HG03520 (cell line): ENCODE measurements at regions not wholly inside any gene's neighbourhood (a gene's known extent, or its start where the extent isn't known, plus 50 kb on each side); places are given as distances from the start of the nearest gene placed in this dataset.
"Not testable (repeated sequence)": the region's sequence is repeated elsewhere in the genome, so short reads cannot be mapped to it uniquely, and the experiment has no call there.

Source experiments
- ATAC-seq: cut with Tn5 transposase; IDR thresholded peaks from one replicate; pipeline ENCODE4 v1.9.1; 2021; ENCODE audit warnings: mild to moderate bottlenecking, moderate library complexity; ENCODE audit not compliant: unreplicated experiment

DNA sequence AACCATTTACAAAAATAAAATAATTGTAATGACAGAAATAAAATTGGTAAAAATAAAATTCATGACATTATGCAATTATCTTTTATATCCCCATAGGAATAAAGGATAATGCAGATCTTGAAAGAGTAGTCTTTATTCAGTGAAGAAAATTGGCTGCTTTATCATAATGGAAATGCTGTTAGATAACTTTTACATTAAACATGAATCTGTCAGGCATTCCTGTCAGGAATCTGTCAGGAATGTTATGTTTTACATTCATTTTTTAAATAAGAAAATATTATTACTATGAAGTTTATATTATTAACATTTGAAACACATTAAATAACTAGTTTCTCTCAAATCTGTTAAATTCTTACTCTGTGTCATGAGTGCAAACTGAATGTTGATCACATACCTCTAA is 1024.7 kb upstream of the TMEFF2 start:
- no peak for ATAC-seq

DNA sequence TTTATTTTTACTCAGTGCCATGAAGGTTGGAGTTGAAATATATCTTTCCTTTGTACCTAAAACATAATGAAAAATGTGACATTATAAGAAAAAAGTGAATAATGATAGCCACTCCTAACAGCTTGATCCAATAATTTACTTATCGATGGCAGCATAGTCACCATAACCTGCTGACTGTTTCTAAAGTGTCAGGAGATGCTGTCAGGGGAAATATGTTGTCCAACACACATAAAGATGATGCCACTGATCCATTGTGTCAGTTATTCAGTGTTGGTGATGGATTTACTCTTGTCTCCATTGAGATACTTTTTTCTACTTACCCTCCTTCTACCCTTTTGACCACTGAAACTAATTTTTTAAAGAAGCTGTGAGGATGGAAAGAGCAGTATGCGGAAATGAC is 1006.9 kb upstream of the TMEFF2 start:
- no peak for ATAC-seq

DNA sequence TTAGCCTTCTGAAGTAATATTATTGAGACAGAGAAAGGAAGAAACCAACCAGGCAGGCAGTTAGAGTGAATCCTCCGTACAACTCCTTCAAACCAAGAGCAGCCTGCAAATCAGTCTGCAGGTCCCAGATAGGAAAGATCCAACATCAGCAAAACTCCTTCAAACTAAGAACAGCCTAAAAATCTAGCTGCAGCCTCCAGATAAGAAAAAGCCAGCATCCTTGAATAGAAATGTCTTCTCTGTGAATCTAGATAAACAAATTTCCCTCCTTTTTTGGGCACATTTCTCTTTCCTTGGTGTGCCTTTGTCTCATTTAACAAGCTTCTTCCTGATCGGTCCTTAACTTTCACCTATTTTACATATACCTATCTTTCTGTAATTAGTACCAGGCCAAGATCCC is 1004.6 kb upstream of the TMEFF2 start:
- no peak for ATAC-seq

DNA sequence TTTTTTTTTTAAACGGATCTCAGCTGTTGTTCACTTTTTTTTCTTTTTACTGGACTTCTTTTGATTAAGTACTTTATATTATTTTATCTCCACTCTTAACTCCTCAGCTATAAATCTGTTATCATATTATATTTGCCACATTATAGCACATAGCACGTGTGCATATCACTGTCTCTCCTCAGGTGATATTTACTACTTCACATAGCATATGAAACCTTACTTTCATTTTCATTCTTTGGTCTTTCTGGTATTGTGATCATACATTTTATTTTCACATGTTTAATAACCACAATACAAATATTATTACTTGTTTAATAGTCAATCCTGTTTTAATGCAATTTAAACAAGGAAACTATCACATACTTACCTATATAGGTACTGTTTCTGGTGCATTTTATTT is 993.1 kb upstream of the TMEFF2 start:
- peak; percentile 67 for ATAC-seq

DNA sequence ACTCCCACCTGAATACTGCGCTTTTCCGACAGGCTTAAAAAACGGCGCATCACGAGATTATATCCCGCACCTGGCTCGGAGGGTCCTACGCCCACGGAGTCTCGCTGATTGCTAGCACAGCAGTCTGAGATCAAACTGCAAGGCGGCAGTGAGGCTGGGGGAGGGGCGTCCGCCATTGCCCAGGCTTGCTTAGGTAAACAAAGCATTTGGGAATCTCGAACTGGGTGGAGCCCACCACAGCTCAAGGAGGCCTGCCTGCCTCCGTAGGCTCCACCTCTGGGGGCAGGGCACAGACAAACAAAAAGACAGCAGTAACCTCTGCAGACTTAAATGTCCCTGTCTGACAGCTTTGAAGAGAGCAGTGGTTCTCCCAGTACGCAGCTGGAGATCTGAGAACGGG is 976.2 kb upstream of the TMEFF2 start:
- ATAC-seq, result not testable (repeated sequence)

DNA sequence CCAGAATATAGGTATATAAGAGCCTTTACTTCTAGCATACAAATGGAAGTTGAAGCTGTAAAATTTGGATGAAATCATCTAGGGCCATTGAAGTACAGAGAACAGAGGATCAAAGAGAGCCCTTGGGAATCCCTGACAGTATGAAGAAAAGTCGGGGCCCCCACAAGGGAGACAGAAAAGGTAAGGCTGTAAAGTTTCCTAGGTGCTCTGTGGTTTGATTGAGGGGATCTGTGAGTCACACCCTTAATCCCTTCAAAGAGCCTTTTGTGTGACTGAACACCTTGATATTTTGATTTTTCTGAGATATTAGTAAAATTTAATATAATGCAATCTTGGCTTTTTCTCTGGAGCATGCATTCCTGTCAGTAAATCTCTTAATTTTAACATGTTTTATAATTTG is 961.7 kb upstream of the TMEFF2 start:
- ATAC-seq, result no peak

DNA sequence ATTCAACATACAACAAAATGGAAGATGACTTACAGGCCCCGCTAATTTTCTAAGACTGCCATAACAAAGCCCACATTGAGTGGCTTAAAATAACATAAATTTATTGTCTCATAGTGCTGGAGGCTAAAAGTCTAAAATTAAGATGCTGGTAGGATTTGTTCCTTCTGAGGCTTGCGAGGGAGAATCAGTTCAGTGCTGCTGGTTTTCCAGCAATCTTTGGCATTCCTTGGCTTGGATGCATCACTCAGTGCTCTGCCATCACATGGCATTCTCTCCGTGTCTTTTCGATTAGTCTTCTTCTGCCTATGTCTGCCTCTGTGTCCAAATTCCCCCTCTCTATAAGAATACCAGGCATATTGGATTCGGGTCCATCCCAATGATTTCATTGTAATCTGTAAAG is 959.3 kb upstream of the TMEFF2 start:
- no peak for ATAC-seq

DNA sequence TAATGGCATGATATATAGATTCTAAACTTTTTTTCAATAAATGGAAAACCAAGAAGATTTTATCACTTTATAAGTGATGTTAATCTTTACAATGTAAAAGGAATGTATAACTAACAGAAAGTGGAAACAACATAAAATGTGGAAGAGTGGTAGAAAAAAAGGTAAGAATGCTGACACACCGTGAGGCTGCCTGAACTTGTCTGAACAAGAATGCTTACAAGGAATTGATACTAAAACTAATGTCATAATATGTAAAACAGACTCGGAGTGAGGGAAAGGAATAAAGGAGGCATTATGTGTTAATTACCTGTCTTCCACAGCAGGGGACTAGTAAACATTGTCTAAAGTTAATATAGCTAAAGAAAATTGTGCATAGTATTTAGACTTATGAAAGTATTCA is 958.8 kb upstream of the TMEFF2 start:
- ATAC-seq, result no peak

DNA sequence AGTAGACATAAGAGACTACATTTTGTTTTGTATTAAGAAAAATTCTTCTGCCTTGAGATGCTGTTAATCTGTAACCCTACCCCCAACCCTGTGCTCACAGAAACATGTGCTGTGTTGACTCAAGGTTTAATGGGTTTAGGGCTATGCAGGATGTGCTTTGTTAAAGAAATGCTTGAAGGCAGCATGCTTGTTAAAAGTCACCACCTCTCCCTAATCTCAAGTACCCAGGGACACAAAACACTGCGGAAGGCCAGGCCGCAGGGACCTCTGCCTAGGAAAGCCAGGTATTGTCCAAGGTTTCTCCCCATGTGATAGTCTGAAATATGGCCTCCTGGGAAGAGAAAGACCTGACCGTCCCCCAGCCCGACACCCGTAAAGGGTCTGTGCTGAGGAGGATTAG is 947.7 kb upstream of the TMEFF2 start:
- ATAC-seq, result not testable (repeated sequence)

DNA sequence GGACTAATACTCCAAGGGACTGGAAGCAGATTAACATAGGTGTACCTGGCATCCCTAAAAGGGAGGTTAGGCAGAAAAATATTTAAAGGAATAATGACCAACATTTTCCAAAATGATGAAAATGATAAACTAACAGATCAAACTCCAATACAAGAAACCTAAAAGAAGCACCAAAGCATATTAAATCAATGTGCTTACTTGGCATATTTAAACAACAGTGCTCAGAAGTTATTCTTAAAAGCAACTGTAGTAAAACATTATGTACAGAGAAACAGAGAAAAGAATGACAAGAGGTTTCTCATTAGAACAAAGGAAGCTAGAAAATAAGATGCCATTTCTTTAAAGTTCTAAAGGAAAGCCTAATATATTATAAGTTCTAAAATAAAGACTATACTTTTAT is 947.3 kb upstream of the TMEFF2 start:
- ATAC-seq, result no peak

DNA sequence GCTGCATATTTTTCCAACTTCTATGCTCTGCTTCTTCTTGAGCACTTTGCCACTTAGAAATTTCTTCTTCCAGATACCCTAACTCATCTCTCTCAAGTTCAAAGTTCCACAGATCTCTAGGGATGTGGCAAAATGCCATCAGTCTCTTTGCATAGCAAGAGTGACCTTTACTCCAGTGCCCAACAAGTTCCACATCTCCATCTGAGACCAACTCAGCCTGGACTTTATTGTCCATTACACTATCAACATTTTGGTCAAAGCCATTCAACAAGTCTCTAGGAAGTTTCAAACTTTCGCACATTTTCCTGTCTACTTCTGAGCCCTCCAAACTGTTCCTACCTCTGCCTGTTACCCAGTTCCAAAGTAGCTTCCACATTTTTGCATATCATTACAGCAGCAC is 946.2 kb upstream of the TMEFF2 start:
- not testable (repeated sequence) for ATAC-seq

DNA sequence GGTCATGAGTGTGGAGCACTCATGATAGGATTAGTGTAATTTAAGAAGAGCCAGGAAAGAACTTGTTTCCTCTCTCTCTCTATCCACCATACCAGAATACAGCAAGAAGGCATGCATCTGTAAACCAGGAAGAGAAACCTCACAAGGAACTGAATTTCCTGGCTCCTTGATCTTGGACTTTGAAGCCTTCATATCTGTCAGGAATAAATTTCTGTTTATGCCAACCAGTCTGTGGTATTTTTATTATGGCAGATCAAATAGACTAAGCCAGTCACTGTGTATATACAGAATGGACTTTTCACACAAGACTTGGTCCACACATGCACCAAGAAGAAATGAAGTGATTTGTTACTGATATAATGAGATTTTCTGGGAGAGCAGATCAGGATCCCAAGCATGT is 930.1 kb upstream of the TMEFF2 start:
- ATAC-seq, result no peak

DNA sequence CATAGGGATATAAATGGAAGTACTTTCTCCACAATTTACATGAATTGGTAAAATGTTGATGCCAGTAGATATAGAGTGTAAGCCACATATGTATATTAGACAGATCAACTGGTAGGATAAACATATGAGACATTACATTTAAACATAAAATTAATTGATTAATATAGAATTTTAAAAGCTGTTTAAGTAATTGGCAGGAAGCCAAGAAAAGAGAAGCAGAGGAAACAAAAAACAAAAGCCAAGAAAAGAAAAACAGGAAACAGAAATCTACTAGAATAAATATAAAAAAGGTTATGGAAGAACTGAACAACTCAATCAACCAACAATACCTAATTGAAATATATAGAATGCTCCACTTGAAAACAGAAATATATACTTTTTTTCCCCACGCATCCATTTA is 920.1 kb upstream of the TMEFF2 start:
- no peak for ATAC-seq

DNA sequence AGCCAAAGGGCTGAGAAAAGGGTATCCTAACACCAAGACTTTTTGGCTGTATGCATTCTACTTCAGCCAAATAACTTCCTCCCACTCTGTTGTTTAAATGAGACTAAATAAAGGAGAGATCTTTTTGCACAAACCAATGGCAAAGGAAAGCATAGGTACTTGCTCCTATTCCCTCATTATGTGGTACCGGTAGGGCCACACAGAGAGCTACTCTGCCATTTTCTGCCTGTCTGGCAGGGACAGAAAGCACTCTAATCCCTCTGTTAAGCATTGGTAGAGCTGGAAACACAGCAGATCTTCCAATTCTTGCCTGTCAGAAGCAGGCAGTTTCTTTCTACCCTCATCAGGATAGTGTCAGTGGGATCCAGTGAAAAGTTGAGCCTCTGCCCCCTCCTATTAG is 918.3 kb upstream of the TMEFF2 start:
- ATAC-seq, result no peak

DNA sequence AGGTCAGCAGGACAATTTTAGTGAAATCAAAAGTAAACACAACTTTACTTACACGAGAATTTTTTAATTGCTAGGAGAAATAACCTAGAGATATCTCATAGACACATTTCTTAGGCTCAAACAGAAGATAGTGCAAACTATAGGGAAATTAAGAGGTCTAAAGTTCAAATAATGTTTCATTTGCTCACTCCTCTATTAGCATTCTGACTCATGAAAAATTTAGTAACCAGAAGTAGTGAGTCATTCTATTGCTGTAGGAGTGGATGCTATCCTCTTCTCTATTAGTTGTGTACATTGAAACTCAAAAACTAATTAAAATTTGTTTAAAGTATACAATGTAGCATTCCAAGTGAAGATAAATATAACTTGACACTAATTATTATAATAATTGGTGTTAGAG is 908.3 kb upstream of the TMEFF2 start:
- ATAC-seq, result no peak

DNA sequence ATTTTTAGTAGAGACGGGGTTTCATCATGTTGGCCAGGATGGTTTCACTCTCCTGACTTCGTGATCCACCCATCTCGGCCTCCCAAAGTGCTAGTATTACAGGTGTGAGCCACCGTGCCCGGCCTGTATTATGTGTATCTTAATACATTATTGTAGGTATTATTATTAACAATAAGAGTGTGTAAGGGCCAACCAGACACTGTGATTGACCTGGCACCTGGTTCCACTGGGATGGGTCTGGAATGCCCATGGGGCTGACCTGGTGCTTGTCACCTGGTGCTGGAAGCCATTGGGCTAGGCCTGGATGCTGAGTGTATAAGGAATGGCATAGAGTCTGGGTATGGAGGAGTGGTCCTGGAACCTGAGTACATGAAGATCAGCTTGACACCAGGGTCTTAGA is 906.9 kb upstream of the TMEFF2 start:
- no peak for ATAC-seq

DNA sequence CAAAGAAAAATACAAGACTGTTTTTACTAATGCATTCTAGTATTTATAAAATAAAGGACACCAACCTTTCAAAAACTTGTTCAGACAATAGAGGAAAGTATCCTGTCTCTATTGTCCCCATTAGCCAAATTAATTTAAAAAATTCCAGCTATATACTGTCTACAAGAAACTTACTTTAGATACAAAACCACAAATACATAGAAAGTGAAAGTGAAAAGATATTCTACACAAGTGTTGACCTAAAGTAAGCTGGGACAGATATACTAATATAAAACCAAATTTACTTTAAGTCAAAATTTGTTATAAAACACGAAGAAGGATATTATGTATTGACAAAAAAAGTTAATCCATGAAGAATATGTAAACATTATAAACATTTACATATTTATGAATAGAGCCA is 893.3 kb upstream of the TMEFF2 start:
- no peak for ATAC-seq

DNA sequence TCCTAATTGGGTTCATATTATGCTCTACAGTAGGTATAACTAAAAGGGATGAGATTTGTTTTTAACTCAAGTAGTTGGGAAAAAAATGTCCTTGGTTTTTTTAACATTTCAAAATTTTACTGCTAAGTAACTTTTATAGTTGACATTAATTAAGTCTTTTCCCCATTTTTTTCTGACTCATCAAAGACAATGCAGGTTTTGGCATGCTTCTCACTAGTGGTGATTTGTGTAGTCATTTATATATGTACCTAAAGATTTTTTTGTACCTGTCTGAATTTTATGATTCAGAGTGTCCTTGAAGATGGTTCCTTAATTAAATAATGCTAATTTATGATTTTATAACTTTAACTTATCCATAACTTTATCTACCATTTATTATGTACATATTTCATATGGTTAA is 882.3 kb upstream of the TMEFF2 start:
- ATAC-seq, result no peak

DNA sequence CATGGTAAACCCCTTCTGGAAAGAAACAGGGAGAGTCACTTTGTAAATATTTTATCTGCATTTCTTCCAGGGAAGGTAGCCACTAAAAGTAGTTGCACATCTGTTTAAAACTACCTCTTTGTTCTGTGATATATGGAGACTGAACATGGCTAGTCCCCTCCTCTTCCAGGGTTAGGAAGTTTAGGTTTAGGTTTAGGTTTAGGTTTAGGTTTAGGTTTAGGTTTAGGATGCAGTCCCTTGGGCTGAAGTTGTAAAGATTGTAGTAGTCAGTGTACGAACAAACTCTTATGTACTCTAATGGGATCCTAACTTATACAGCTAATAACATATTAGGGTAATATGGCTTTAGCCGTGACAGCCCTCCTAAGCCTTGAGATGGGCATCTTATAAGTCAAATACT is 880.2 kb upstream of the TMEFF2 start:
- ATAC-seq, result no peak

DNA sequence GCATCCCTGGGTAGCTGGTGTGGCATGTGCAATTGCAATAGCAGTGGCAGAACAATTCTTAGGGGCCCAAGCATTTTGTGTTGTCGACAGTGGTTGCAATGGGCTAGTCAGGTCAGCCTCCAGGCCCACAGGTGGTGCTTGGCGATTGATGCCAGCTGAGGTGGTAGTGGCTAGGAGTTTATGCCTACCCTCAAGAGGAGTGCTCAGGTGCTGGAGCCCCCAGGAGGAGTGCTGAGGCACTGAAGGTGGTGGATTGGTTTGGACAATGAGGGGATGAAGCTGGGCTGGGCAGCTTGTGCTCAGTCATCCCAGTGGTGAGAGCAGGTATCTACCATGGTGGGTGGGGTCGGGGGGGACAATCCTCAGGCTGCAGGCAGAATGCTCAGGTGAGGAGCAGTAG is 877.9 kb upstream of the TMEFF2 start:
- no peak for ATAC-seq

DNA sequence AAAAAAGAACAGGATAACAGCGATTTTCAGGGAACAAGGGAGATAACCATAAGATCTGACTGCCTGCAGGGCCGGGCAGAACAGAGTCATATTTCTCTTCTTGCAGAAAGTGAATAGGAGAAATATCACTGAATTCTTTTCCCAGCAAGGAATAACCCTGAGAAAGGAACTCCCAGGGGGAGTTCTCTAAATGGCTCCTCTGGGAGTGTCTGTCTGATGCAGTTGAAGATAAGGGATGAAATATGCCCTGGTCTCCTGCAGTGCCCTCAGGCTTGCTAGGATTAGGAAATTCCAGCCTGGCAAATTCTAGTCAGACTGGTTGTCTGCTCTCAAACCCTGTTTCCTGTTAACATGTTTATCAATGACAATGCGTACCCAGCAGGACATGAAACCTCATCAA is 830.8 kb upstream of the TMEFF2 start:
- ATAC-seq, result not testable (repeated sequence)

DNA sequence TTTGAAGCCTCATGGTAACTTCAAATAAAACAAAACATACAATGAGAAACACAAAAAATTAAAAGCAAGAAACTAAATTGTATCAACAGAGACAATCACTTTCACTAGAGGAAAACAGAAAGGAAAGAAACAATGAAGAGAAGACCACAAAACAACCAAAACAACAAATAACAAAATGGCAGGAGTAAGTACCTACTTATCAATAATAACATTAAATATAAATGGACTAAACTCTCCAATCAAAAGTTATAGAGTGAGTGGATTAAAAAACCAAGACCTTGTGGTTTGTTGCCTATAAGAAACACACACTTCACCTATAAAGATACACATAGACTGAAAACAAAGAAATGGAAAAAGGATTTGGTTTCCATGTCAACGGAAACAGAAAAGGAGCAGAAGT is 830.1 kb upstream of the TMEFF2 start:
- ATAC-seq, result no peak

DNA sequence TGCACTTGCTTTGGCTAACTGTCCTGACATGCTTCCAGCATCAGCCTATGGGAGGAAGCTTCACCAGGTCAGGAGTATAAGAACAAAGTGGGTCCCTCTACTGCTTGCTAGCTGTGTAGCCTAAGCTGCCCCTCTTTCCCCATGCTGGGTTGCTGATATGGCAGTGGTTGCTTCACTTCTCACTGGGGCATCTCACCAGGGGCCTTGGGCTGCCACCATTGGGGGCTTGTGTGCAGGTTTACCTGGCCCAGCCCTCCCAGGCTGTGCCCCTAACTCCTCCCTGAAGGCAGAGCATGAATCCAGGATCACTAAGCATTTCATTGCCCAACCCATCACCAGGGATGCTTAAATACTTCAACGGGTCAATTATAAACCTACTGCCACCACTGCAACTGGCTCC is 817.1 kb upstream of the TMEFF2 start:
- no peak for ATAC-seq

DNA sequence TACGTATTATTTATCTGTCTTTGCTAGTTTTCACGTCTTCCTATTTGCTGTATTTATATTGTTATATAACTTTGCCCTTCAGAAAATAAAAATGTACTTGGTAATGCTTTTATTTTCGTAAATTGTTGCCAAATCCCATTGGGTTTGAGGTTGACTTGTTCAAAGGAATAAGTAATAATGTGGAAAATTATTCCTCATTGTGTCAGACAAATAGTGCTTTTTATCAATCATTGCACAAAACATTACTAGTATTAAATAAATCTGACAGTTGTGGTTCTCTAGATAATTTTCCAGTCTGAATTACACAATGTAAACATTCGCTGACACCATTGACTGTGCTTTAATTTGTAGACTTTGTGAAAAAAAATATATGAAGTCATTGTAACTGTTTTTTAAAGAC is 798.3 kb upstream of the TMEFF2 start:
- no peak for ATAC-seq
